ENCODE measurements at regions not wholly inside any gene's neighbourhood (a gene's known extent, or its start where the extent isn't known, plus 50 kb on each side); places are given as distances from the start of the nearest gene placed in this dataset.

DNA sequence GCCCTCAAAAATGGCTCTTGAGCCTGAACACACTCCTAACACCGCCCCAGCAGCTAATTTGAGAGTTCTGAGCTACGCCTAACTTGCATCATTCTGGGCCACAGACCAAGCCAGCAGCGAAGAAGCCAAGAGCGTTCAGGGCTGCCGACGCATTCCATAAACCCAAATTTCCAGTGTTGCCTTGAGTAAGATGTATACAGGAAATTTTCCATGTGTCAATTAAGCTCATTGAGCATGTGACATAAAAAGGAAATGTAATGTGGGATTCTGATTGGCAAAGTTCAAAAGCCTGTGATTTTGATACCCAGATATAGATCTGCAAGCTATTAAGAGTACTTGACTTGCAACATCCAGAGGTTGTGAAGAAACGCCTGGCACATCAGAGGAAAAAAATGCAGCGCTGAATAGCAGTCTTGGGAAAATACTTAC lies 148.6 kb upstream of the NR2F2 start:
- TF ChIP-seq ARNTL (CRISPR knock-in tag; IDR thresholded peaks at IDR 0.05; ENCODE audit: borderline replicate concordance, low read depth) (no peak), ZNF8 (CRISPR knock-in tag; IDR thresholded peaks at IDR 0.05) (no peak)

Data from SK-N-SH treated with all-trans-retinoic acid at 6 μM for 48 hours (cell line).